Liver (tissue), 3 donors: ENCODE measurements at regions not wholly inside any gene's neighbourhood (a gene's known extent, or its start where the extent isn't known, plus 50 kb on each side); places are given as distances from the start of the nearest gene placed in this dataset.

ENCODE experiments used
- CTCF ChIP-seq: fragments of 150-350 bp; IDR thresholded peaks from 2 replicates; pipeline ENCODE4 v1.5.1; 2017; ENCODE audit warnings: improper control_type of control experiment, low read depth, low read length; ENCODE audit not compliant: missing input control
- EGR1 ChIP-seq, 2 donors: IDR thresholded peaks; 2 replicates each; pipeline ENCODE4 v1.6.1; 2016 to 2018; ENCODE audit warnings: antibody characterized with exemption in 2 of 2, low read depth in 2 of 2
- JUND ChIP-seq, 2 donors: IDR thresholded peaks; 2 replicates each; pipeline ENCODE4 v1.6.1; 2016; ENCODE audit warnings: antibody characterized with exemption in 2 of 2
- RAD21 ChIP-seq, 2 donors: IDR thresholded peaks; 2 replicates each; pipeline ENCODE4 v1.6.1; 2016; ENCODE audit warnings: antibody characterized with exemption in 2 of 2, mild to moderate bottlenecking in 2 of 2
- REST ChIP-seq: IDR thresholded peaks from 2 replicates; pipeline ENCODE4 v1.6.1; 2016; ENCODE audit warnings: antibody characterized with exemption, mild to moderate bottlenecking
- RXRA ChIP-seq, 2 donors: IDR thresholded peaks; 2 replicates each; pipeline ENCODE4 v1.6.1; 2017 to 2018; ENCODE audit warnings: antibody characterized with exemption in 2 of 2, mild to moderate bottlenecking in 1 of 2
- SP1 ChIP-seq: IDR thresholded peaks from 2 replicates; pipeline ENCODE4 v1.6.1; 2018; ENCODE audit warnings: antibody characterized with exemption, mild to moderate bottlenecking
- YY1 ChIP-seq: IDR thresholded peaks from 2 replicates; pipeline ENCODE4 v1.6.1; 2016; ENCODE audit warnings: antibody characterized with exemption, mild to moderate bottlenecking
- donor health status: healthy.
- donor health status: healthy.

GRCh38 chr10:78927257-78927995 lies 141.3 kb upstream of the ZMIZ1 start:
- TF ChIP-seq CTCF (no peak), RXRA (IDR thresholded peaks at IDR 0.05) (no peak), YY1 (no peak), REST (no peak), JUND (IDR thresholded peaks at IDR 0.05) (no peak), SP1 (no peak), EGR1 (IDR thresholded peaks at IDR 0.05; ENCODE audit: low read depth in 2 of 2) (no peak), RAD21 (IDR thresholded peaks at IDR 0.05) (no peak)
